DMS53 treated with DMSO at 0.1 percent for 48 hours (cell line): ENCODE measurements at regions not wholly inside any gene's neighbourhood (a gene's known extent, or its start where the extent isn't known, plus 50 kb on each side); places are given as distances from the start of the nearest gene placed in this dataset.
A peak's percentile ranks its signal among the peaks of the same experiment; 100 is the strongest.
"Not testable (repeated sequence)": the region's sequence is repeated elsewhere in the genome, so short reads cannot be mapped to it uniquely, and the experiment has no call there.

Experiments
- DNase-seq: peaks from one replicate; lab custom pipeline; 2025; ENCODE audit not compliant: unreplicated experiment; lab: John Stamatoyannopoulos, UW

DNA sequence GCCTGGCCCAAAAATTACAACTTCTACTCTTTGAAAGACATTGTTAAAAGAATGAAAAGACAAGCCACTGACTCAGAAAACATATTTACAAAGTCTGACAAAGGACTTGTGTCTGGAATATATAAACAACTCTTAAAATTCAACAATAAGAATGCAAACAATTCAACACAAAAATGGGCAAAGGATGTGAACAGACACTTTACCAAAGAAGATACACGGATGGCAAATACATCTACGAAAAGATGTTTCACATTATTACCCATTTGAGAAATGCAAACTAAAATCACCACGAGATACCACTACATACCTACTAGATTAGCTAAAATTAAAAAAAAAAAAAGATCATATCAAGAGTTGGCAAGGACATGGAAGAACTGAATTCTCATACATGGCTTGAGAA lies 80.8 kb upstream of the METRNL start:
- no peak for DNase-seq

DNA sequence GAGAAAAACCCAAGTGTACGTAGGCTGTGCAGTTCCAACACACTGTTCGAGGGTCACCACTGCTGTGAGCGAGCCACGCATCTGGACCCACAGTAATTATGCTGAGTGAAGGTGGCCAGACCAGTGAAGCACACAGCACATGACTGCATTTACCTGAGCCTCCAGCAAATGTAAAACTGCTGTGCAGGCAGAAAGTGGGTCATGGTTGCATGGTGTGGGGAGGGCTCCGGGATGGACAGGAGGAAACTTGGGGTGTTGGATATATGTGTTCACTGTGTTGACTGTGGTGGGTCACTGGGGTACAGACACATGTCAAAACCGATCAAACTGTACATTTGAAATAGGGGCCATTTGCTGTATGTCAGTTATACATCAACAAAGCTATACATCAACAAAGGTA lies 78.7 kb upstream of the METRNL start:
- no peak for DNase-seq

DNA sequence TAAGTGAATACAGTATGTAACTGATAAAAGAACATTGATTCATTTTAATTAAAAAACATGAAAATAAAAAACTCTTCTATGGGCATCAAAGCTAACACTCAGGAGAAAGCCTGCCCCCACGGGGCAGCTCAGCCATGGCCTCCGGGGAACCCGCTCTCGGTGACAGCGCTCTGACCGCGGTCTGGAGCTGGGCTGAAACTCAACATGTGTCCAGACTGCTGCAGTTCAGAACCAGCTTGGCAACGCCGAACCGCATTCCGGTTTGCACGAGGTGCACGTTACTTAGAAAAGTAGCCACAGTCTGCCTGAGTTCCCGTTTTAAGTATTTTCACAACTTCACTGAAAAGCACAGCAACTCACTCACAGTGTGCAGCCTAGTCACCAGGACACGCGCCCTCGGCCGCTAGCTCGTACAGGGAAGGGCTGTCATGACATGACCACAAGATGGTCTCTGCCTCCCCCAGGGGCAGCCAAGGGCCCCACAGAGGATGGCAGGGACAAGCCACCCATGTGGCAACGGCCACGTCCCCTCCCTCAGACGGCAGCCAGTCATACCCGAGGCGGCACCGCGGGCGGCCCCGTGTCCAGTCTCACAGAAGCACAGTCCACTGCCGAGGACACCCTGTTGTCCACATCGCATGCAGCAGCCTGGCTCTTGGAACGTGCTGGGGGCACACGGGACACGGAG lies 77.1 kb upstream of the METRNL start:
- no peak for DNase-seq

DNA sequence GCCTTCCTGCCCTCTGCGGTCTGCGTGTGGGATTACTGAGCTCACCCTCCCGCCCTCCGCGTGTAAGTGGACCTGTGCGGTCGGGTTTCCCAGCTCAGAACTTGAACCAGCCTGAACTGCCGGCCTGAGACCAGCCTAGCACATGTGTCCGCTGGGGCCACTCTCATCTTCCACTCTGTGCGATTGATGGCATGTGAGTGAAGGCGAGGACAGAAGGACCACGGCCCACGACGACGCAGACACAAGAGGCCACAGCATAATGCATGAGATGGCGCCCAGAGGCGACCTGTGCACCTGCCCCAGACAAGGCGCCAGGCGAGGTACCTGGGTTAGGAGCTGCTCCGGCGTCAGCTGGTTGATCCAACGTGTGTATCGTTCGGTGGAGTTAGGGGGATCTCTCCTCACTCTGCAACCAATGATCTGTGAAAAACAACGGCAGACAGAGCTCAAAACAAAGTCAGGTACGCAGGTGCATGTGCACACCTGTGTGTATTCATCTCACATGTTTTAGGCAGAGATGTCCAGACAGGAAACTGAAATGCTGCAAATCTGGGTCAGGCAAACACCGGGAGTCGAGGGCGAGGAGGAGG lies 74.5 kb upstream of the METRNL start:
- no peak for DNase-seq

DNA sequence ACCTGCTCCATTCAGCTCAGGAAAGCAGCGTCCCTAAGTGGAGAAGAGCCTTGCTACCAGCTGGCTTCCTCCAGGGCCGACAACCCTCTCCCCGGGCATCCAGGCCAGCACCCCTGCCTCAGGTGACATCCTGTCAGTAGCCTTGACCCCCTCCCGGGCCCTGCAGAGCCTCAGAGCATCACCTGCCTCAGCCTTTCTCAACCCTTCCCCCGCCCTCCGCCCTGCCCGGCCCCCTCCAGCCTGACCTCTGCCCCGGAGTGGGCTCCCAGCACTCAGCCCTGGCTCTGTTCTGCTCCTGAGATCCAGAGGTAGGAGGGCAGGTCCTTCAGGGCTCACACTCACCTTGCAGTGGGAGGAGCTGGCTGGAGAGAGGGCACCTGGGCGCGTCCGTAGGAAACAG lies 73.8 kb upstream of the METRNL start:
- no peak for DNase-seq

DNA sequence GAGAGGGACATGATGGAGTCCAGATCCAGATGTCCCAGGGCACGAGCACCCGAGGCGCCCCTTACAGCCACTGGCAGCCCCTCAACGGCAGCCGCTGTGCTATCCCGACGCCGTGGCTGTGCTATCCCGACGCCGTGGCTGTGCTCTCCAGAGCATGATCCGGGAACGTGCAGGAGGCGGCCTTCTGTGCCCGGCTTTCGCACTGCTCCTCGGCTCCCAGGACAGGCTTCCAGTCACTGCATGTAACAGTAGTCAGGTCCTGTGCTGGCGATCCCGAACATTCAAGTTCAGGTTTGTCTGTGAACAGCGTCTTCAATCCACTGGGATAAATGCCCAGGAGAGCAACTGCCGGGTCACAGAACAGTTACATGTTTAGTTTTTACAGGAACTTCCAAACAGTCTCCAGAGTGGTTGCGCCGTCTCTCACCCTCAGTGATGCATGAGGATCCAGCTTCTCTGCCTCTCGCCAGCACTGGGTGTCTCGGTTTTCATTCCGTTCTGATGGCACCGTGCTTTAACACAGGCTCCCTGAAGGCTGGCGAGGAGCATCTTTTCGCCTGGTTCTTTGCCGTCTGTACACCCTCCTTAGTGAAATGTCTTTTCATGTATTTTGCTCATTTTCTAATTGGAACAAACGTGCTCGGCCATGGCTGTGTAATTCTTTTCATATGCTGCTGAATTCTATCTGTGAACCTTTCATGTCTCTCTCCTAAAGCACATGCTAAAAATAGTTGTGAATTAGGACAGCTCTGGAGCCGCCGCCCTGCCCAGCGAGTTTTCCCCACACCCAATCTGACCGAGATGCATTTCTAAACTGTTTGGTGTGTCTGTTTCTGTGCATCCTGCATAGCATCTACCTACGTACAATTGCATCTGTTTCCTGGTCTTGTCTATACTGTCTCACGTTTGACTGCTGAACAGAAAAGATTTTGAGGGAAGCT lies 72.6 kb upstream of the METRNL start:
- no peak for DNase-seq

DNA sequence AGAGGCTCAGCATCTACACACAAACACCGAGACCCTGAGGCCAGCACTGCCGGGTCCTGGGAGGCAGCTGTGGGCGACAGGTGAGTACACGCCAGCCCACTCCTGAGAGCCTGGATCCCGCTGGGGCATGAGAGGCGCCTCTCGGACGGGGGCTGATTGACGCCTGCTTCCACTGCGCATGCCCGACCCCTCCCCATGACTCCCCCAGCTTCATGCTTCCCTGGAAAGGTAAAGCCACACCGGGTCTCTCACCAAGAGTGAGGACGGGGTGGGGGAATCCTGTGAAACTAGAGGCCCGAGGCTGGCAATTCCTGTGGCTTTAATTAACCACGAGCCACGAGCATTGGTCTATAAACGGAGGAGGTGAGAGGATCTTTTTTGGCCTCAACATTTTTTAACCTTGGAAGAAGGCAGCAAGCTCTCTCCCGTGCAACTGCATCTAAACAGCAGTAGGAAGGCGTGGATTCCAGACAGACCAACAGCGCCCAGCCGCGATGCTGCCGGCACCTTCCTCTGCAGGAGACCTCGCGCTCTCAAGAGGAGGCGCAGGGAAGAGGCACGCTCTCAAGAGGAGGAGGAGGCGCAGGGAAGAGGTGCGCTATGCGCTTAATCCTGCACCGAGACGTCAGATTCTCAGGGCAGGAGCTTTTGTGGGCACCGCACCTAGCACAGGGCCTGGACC lies 71.8 kb upstream of the METRNL start:
- no peak for DNase-seq

DNA sequence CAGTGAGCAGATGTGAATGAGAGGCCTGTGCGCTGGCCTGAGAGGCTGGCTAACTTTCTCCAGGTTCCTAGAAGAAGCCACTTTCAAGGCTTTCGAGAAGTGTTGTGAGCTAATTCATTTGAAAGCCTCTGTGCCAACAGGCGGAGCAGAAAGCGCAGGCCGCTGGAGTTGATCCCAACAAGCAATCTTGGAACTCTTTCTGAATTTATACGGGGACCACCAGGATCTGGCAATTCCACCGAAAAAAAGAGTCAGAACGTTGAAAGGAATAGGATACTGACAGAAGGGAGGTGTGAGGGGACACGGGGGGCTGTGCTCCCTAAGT lies 71.3 kb upstream of the METRNL start:
- no peak for DNase-seq

DNA sequence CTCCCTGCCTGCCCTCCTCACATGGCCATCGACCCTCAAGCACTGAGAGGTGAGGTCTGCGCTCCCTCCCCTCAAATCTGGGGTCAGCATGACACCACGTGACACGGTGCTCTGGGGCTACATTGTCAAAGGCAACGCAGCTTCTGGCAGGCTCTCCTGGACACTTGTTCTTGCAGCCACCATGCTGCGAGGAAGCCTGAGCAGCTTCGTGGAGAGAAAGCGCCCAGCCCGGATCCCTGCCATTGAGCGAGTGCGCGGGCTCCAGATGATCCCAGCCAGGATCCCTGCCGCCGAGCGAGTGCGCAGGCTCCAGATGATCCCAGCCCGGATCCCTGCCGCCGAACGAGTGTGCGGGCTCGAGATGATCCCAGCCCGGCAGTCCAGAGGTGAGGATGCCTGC lies 70.9 kb upstream of the METRNL start:
- no peak for DNase-seq

DNA sequence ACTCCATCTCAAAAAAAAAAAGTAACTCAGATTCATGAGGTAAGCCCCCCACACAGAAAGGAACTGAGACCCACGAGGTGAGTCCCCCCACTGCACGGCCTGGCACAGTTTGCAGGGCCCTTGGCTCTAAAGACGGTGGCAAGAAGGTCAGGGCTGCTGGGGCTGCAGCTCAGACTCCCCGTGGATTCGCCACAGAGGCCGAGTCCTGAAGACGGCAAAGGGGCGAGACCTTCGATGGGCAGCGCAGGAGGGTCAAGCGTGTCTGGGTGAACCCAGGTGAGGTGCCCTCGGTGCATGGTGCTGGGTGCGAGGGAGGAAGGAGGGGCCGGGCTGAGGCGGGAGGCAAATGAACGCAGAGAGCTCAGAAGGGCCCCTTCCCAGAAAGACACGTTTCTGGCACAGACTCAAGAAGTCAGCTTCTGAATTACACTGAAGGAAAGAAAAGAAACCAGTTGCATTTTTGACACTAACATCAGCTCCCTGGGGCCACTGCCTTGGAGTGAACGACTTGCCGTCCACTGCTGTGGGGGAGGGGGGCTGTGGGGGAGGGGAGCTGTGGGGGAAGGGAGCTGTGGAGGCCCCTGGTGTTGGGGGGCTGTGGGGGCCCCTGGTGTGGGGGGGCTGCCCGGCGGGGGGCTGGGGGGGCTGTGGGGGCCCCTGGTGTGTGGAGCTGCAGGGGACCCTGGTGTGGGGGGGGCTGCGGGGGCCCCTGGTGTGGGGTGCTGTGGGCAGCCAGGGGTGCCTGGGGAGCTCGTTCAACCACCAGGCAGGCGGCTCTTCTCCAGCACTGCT lies 69.8 kb upstream of the METRNL start:
- DNase-seq = no peak

DNA sequence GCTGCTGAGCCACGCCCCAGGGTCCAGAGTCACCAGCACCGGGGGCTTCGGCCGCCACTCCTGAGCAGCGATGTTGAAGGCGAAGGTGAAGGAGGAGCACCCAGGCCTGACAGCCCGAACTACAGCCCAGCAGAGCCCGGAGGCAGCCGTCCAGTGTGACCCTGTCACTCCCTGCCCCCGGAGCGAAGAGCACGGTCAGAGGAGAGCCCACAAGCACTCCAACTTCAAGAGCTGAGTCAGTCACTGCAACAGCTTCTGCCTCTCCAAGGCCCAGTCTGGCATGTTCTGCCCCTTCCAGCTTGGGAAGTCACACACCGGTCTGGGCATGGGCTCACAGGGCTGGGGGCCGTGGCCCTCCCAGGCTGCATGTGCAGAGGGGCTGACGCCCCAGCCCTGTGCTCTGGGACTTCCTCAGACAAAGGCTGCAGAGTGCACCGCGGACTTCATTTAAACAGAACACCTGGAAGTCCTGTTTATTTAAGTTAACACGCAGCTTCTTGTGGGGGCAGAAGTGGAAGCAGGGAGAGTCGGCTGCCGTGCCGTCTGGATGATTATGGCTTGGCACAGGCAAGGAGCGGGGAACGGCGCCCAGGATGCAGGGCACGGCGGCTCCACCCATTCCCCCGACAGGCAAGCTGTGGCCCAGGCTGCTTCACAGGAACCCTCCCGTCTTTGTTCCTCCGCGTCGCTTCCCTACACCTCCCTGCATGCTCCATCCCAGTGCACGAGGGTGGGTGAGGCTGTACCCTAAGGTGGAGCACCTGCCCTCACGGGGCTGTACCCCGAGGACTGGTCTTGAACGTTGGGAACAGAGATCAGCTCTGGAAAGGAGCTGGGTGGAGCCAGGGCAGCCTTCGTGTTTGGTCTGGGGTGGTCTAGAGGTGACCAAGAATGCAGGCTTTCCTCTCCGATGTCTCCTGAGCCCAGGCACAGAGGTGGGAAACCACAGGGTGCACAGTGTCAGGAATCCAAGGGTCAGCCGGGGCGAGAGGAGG lies 68.9 kb upstream of the METRNL start:
- DNase-seq = peak; percentile 51

DNA sequence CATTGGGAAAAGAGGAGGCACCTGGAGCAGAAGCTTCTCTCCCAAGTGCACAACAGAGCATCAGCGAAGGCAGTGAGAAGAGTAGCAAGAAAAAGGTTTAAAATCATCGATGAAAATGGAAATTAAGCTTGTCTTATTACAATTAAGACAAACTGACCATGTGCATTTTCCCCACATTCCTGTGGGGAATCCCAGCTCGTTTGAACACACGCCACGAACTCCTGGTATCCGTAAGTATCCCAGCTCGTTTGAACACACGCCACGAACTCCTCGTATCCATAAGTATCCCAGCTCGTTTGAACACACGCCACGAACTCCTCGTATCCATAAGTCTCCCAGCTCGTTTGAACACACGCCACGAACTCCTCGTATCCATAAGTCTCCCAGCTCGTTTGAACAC lies 67.7 kb upstream of the METRNL start:
- DNase-seq = not testable (repeated sequence)

DNA sequence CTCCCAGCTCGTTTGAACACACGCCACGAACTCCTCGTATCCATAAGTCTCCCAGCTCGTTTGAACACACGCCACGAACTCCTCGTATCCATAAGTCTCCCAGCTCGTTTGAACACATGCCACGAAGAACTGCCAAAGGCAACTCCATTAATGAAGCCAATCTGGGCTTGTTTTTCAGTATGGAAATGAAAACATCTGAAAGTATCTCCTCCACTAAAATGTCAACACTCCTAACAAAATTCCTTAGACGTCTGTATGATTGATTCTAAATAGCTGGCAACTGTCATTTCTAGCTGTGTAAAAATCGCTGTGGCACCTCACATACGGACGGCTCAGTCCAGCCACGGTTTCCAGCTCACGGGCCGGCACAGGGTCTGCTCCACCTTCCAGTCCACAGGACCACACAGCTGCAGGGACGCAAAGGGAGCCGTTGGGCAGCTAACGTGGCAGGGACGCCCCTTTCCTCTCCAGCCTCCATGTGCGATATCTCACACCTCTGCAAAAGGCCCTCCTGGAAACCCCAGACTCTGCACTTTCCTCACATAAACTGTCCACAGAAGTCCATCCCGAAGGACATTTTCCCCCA lies 67.1 kb upstream of the METRNL start:
- no peak for DNase-seq

DNA sequence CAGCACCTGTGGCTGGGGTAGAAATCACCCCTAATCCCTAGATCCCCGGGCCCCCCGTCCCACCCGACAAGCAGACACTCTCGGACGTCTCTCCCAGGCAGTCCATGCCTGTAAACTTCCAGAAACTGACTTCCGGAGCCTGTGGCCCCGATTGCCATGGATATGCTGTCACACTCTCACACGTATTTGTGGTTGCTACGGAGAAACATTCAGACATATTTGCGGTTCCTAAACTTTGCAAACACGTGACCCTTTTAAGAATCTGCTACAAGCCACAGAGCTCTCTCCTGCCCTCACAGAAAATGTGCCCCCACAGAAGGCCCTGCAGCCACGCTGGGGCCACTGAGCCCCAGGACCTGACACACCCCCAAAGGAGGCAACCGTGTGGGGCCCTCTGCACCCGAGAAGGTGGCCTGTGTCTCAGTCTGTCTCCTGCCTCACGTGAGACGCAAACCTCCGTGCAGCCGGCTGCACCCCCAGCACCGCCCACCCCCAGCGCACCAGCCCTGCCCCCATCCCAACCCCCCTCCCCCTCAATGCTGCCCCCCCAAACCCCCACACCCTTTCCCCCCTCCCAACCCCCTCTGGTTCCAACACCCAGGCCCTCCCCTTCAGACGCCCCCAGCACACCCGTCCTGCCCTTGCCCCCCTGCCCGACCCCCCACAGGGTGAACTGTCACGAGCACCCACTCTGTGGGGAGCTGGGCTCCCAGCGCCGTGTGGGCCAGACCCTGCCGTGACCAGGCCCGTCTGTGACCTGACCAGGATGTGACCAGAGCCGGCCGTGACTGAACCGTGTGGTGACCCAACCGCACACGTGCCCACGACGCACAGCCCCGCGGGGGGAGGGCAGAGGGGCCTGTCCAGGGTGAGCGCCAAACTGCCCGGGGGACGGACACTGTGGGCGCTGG lies 66.3 kb upstream of the METRNL start:
- no peak for DNase-seq

DNA sequence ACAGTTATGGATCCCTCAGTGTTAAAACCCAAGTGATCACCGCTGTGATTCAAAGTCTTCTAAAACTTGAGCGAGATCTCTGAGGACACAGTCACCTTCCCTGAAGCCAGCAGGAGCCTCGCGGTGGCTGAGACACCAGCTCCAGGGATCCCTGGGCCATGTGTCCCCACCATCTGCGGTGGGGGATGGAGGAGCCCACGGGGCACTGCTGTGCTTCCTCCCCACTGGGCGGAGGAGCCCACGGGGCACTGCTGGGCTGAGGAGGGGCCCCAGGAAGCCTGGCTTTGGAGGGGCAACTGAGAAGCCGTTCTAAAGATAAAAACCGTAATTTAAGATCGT lies 65.7 kb upstream of the METRNL start:
- no peak for DNase-seq

DNA sequence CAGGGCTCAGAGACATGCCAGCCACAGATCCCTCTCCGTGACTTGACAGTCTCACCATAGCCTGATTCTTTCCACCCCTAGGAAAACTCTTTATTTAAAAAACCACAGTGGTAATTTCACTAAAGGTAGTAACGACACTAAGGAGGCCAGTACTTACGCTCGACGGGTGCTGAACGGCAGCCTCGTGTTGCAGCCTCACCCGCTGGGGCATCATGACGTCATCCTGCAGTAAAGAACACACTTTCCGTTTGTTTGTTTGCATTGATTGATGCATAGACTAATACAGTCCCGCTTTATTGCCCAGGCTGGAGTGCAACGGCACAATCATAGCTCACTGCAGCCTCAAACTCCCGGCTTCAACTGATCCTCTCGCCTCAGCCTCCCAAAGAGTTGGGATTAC lies 65.1 kb upstream of the METRNL start:
- no peak for DNase-seq

DNA sequence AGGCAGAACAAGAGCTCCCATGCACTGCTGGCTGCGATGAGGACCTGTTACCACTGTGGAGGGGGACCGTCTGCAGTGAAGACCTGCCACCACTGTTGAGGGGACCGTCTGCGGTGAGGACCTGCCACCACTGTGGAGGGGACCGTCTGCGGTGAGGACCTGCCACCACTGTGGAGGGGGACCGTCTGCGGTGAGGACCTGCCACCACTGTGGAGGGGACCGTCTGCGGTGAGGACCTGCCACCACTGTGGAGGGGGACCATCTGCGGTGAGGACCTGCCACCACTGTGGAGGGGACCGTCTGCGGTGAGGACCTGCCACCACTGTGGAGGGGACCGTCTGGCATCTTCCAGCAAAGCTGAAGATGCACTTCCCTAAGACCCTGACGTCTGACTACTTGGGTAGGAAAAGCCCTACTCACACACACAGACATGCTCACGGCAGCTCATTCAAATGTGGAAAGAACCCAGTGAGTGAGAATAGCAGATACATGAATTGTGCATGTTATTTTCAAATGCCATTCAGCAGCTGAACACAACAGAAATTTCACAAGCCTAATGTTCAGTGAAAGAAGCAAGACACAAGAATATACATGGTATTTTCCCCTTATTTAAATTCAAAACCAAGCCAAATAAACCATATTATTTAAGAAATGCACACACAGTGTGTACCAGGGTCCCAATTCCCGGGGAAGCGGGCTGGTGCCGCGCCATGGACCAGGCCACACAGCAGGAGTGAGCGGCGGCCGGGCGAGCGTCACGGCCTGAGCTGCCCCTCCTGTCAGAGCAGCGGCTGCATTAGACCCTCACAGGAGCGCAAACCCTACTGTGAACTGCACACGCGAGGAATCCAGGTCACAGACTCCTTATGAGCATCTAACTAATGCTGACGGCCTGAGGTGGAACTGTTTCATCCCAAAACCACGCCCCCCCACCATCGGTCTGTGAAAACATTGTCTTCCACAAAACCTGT lies 64.2 kb upstream of the METRNL start:
- no peak for DNase-seq
